Common myeloid progenitor, CD34-positive (primary cell): ENCODE measurements at regions not wholly inside any gene's neighbourhood (a gene's known extent, or its start where the extent isn't known, plus 50 kb on each side); places are given as distances from the start of the nearest gene placed in this dataset.
"Not testable (repeated sequence)": the region's sequence is repeated elsewhere in the genome, so short reads cannot be mapped to it uniquely, and the experiment has no call there.

Experiments used
- CTCF ChIA-PET: fragments of 350-600 bp; sonication (Branson Sonifier 250); formaldehyde crosslinking; loops from one replicate; lab custom pipeline; 2021; ENCODE audit warnings: antibody characterized with exemption; lab: Charles Lee
- POLR2A ChIA-PET: fragments of 350-600 bp; sonication (Branson Sonifier 250); formaldehyde crosslinking; loops from one replicate; lab custom pipeline; 2021; ENCODE audit warnings: antibody characterized with exemption; lab: Charles Lee
- DNase-seq, 3 donors: peaks; one replicate each; pipeline versions ENCODE4 v3.0.0 to v3.0.0-alpha.2; 2013
- H3K27ac ChIP-seq, 2 experiments: 1 replicate in 1 of 2; 2 replicates in 1 of 2; pipeline ENCODE4 v1.7.0; 2013; ENCODE audit warnings: inconsistent platforms in 2 of 2, low read length in 2 of 2, mild to moderate bottlenecking in 2 of 2, low read depth in 1 of 2, moderate library complexity in 1 of 2; ENCODE audit not compliant: severe bottlenecking in 2 of 2, insufficient read depth in 1 of 2, poor library complexity in 1 of 2
- H3K27me3 ChIP-seq, 5 experiments: replicated peaks in 2 of 5; 1 replicate in 3 of 5; 2 replicates in 2 of 5; pipeline versions ENCODE4 v1.6.1 to v1.7.0; 2013; ENCODE audit warnings: low read length in 4 of 5, mild to moderate bottlenecking in 2 of 5, moderate library complexity in 2 of 5, inconsistent platforms in 1 of 5; ENCODE audit not compliant: insufficient read depth in 5 of 5, control insufficient read depth in 4 of 5
- H3K36me3 ChIP-seq, 4 experiments: 1 replicate in 2 of 4; 2 replicates in 2 of 4; pipeline versions ENCODE4 v1.6.1 to v1.7.0; 2013; ENCODE audit warnings: low read length in 3 of 4, control low read depth in 1 of 4, mild to moderate bottlenecking in 1 of 4; ENCODE audit not compliant: control insufficient read depth in 4 of 4, insufficient read depth in 4 of 4
- H3K4me1 ChIP-seq, 4 experiments: 1 replicate in 3 of 4; 2 replicates in 1 of 4; pipeline versions ENCODE4 v1.6.1 to v1.7.1; 2013; ENCODE audit warnings: low read length in 3 of 4, mild to moderate bottlenecking in 3 of 4, control low read depth in 1 of 4, inconsistent platforms in 1 of 4, moderate library complexity in 1 of 4; ENCODE audit not compliant: control insufficient read depth in 4 of 4, insufficient read depth in 4 of 4; ENCODE audit errors: control extremely low read depth in 1 of 4
- H3K4me3 ChIP-seq, 7 experiments: 1 replicate in 4 of 7; 2 replicates in 3 of 7; pipeline versions ENCODE4 v1.5.1 to v1.7.0; 2013; ENCODE audit warnings: mild to moderate bottlenecking in 7 of 7, low read length in 6 of 7, moderate library complexity in 6 of 7, inconsistent platforms in 2 of 7, low read depth in 2 of 7, control low read depth in 1 of 7; ENCODE audit not compliant: insufficient read depth in 4 of 7, control insufficient read depth in 1 of 7; ENCODE audit errors: extremely low read depth in 1 of 7
- H3K9me3 ChIP-seq, 5 experiments: 1 replicate in 4 of 5; 2 replicates in 1 of 5; pipeline versions ENCODE4 v1.6.1 to v1.7.1; 2013; ENCODE audit warnings: low read length in 4 of 5, mild to moderate bottlenecking in 2 of 5, inconsistent platforms in 1 of 5, low read depth in 1 of 5, moderate library complexity in 1 of 5; ENCODE audit not compliant: control insufficient read depth in 4 of 5, insufficient read depth in 2 of 5; ENCODE audit errors: control extremely low read depth in 1 of 5
- WGBS: methylation state at CpG from one replicate; pipeline ENCODE4 v1.1.5; 2013; ENCODE audit not compliant: insufficient coverage; 5-methylcytosine and 5-hydroxymethylcytosine counted together

DNA sequence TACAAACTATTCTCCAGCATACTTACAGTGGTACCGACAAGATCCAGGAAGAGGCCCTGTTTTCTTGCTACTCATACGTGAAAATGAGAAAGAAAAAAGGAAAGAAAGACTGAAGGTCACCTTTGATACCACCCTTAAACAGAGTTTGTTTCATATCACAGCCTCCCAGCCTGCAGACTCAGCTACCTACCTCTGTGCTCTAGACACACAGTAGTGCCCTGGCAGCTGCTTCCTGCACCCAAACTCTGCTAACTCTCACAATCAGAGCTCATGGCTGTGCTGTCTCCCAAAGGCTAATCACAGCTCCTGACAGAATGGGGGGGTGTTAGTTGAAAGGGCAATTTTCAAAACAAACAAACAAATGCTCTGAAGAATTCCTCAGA is 95.2 kb upstream of the OR4E1 start:
- 40% methylated on average over 1 of the region's 2 CpGs for WGBS
- Histone ChIP-seq H3K27ac (no peak overlapping the region), H3K4me1 (peaks cover 0 to 3% (median 0%) of the 10 kb centered on the region in 4 experiments), H3K9me3 (no peaks in the 10 kb centered on the region), H3K4me3 (no peak overlapping the region), H3K27me3 (no peaks in the 10 kb centered on the region), H3K36me3 (no peaks in the 10 kb centered on the region)
- POLR2A ChIA-PET: no interaction called here
- CTCF ChIA-PET: interaction anchor here (0.6 to 4.0 kb wide), 4 partner anchors 19 to 56 kb away, joined by 3 to 24 read pairs (median 4); no protein-coding TSS in a partner anchor
- DNase-seq: no peak

DNA sequence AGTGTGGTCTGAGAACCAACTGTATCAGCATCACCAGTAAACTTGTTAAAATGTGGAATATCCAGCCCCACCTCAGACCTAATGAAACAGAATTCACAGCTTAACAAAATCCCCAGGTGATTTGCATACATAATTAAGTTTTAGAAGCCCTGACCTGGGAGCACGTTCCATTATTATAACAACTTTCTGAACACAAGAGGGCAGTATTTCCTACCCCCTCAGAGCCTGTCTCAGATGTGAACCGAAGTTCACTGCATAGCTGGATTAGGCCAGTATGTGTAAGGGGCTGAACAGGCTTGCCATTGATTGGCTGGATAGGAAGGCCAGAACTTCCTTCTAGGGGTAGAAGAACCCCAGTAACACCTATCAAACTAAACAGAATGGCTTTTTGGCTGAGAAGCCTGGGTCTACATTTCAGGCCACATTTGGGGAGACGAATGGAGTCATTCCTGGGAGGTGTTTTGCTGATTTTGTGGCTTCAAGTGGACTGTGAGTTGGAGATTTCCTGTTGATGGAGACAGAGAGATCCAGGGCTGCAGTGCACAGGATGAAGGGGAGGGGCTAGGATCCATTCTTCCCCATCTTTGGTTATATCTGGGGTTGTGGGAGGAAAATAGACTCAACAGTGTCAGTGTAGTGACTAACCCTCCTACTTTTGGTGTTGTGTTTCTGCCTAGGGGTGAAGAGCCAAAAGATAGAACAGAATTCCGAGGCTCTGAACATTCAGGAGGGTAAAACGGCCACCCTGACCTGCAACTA is 94.7 kb upstream of the OR4E1 start:
- Histone ChIP-seq H3K4me1 (peaks cover 0 to 3% (median 0%) of the 10 kb centered on the region in 4 experiments), H3K36me3 (no peaks in the 10 kb centered on the region), H3K4me3 (no peak overlapping the region), H3K27ac (no peak overlapping the region), H3K9me3 (no peaks in the 10 kb centered on the region), H3K27me3 (no peaks in the 10 kb centered on the region)
- ChIA-PET POLR2A (interaction anchor here (0.6 kb wide), 1 partner anchor 14 kb away, joined by 3 read pairs; no protein-coding TSS in a partner anchor), CTCF (interaction anchor here (0.6 to 4.0 kb wide), 6 partner anchors 10 to 93 kb away, joined by 3 to 24 read pairs (median 3); no protein-coding TSS in a partner anchor)
- WGBS: 46% methylated on average over 3 of the region's 5 CpGs
- peak; percentile 46 to 67 (median 64) for DNase-seq

DNA sequence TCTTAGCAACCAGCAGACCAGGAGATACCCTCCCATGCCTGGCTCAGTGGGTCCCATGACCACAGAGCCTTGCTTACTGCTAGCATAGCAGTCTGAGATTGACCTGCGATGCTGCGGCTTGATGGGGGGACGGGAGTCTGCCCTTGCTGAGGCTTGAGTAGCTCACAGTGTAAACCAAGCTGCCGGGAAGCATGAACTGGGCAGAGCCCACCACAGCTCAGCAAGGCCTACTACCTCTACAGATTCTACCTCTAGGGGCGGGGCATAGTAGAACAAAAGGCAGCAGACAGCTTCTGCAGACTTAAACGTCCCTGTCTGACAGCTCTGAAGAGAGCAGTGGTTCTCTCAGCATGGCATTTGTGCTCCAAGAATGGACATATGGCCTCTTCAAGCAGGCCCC is 86.7 kb upstream of the OR4E1 start:
- H3K27me3 ChIP-seq, H3K4me3 ChIP-seq, H3K9me3 ChIP-seq, DNase-seq, H3K27ac ChIP-seq, H3K4me1 ChIP-seq, H3K36me3 ChIP-seq, POLR2A ChIA-PET: not testable (repeated sequence)
- CTCF ChIA-PET: interaction anchor here (1.2 to 1.4 kb wide), 2 partner anchors 11 to 14 kb away, joined by 3 to 4 read pairs; no protein-coding TSS in a partner anchor
- WGBS: 56% methylated on average over 5 of the region's 6 CpGs

DNA sequence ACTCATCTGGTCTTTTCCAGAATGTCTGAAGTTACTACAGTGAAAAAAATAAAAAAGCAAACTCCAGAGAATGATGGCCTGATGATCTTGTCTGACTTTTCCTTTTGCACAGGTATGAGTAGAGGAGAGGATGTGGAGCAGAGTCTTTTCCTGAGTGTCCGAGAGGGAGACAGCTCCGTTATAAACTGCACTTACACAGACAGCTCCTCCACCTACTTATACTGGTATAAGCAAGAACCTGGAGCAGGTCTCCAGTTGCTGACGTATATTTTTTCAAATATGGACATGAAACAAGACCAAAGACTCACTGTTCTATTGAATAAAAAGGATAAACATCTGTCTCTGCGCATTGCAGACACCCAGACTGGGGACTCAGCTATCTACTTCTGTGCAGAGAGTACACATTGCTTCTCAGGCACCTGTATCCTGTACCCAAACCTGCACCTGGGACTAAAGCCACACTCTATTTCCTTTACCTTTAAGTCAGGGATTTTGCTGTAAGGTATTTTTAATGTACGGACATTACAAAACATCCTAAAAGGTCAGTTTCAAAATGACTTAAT is 75.8 kb upstream of the OR4E1 start:
- Histone ChIP-seq H3K9me3 (no peaks in the 10 kb centered on the region), H3K27ac (no peak overlapping the region), H3K4me1 (peaks cover 0 to 4% (median 1%) of the 10 kb centered on the region in 4 experiments), H3K27me3 (peaks cover 0 to 2% (median 0%) of the 10 kb centered on the region in 5 experiments), H3K36me3 (no peaks in the 10 kb centered on the region), H3K4me3 (peak overlapping the region in 4 of 7 experiments; percentile 35 to 52 (median 42))
- POLR2A ChIA-PET: no interaction called here
- CTCF ChIA-PET: interaction anchor here (0.9 to 3.8 kb wide), 8 partner anchors 11 to 46 kb away, joined by 3 to 24 read pairs (median 4); no protein-coding TSS in a partner anchor
- no CpG with 5 or more reads among the region's 5 CpGs for WGBS
- DNase-seq: peak in 2 of 3 donors; percentile 15 to 27

DNA sequence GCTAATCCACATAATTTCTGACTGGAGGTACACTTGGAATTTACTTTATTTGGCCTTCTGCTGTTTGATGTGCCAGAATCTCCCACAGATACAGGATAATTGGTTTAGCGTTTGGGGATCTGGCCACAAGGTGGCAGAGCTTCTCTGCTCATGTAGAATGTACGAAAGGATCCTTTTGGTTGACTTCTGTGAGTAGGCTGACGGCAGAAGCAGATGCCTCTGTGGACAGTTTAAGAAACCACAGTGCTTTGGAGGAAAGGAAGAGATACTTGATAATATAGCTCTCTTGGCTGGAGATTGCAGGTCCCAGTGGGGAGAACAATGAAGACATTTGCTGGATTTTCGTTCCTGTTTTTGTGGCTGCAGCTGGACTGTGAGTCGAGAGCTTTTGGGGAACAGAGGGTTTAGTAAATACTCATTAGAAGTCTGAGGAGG is 75.3 kb upstream of the OR4E1 start:
- Histone ChIP-seq H3K36me3 (no peaks in the 10 kb centered on the region), H3K27me3 (peaks cover 0 to 2% (median 0%) of the 10 kb centered on the region in 5 experiments), H3K4me3 (peak overlapping the region in 5 of 7 experiments; percentile 29 to 52 (median 41)), H3K4me1 (peaks cover 0 to 4% (median 1%) of the 10 kb centered on the region in 4 experiments), H3K27ac (no peak overlapping the region), H3K9me3 (no peaks in the 10 kb centered on the region)
- 0% methylated on average over 5 of the region's 5 CpGs for WGBS
- DNase-seq: peak; percentile 54 to 81 (median 79)
- ChIA-PET CTCF (interaction anchor here (0.9 to 3.8 kb wide), 8 partner anchors 10 to 46 kb away, joined by 3 to 24 read pairs (median 4); no protein-coding TSS in a partner anchor), POLR2A (no interaction called here)

DNA sequence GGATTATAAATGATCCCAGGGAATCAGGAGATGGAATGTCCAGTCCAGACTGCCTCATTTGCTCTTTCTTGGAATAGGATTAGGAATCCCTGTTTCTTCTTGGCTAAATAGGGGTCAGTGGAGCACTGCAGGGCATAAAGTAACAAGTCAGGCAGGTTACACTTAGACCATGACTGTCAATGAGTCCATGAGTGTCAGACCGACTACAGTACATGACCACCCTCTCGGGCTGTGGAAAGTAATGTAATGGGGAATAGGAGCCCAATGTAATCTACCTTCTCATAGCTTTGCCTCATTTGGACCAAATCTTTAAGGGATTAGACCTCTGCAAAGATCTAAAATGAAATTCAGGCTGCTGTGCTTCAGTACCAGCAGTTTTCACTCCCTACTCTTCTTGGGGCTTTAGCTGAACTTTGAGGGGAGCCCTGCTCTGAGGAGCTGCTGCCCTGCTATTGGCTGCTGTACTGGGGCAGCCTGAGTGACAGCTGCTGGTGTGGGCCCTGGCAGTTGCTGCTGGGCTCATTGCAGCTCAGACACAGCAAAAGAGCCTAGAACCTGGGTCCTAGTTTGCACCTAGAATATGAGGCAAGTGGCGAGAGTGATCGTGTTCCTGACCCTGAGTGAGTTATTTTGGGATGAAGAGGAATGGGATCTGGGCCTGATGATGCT is 62.2 kb upstream of the OR4E1 start:
- ChIA-PET POLR2A (no interaction called here), CTCF (interaction anchor here (1.0 to 2.6 kb wide), 3 partner anchors 11 to 32 kb away, joined by 3 to 19 read pairs (median 17); no protein-coding TSS in a partner anchor)
- no peak for DNase-seq
- 100% methylated on average over 4 of the region's 4 CpGs for WGBS
- Histone ChIP-seq H3K27me3 (peaks cover 0 to 2% (median 0%) of the 10 kb centered on the region in 5 experiments), H3K4me1 (no peaks in the 10 kb centered on the region), H3K36me3 (no peaks in the 10 kb centered on the region), H3K4me3 (no peak overlapping the region), H3K27ac (no peak overlapping the region), H3K9me3 (no peaks in the 10 kb centered on the region)
